GM12878 (cell line): ENCODE measurements at regions not wholly inside any gene's neighbourhood (a gene's known extent, or its start where the extent isn't known, plus 50 kb on each side); places are given as distances from the start of the nearest gene placed in this dataset.

Experiments
- ATAC-seq: fragments of 200-7000 bp; cut with Tn5 transposase; 3 replicates; pipeline ENCODE4 v1.9.1; 2020; ENCODE audit warnings: mild to moderate bottlenecking, moderate library complexity
- BruUV-seq: library from RNA; stranded (reverse); fragments of 400-500 nt; replicated peaks from 2 replicates; lab custom pipeline; 2021; lab: Mats Ljungman, UMichigan
- CTCF ChIA-PET: fragments of 300-600 bp; sonication (Branson Sonifier 250); formaldehyde crosslinking; extraction: SDS; loops from one replicate; lab custom pipeline; 2021; ENCODE audit warnings: inconsistent platforms; lab: Yijun Ruan, JAX
- POLR2A ChIA-PET: fragments of 350-600 bp; formaldehyde crosslinking; extraction: SDS; loops from one replicate; lab custom pipeline; 2021; ENCODE audit warnings: inconsistent platforms; lab: Charles Lee
- RAD21 ChIA-PET: fragments of 300-600 bp; sonication (Branson Sonifier 250); formaldehyde crosslinking; loops from one replicate; lab custom pipeline; 2023; ENCODE audit warnings: antibody characterized with exemption; ENCODE audit not compliant: unreplicated experiment; lab: Charles Lee
- SMC1A ChIA-PET: fragments of 300-600 bp; sonication (Branson Sonifier 250); formaldehyde crosslinking; loops from one replicate; lab custom pipeline; 2023; ENCODE audit not compliant: unreplicated experiment, uncharacterized antibody; lab: Charles Lee
- DNase-seq: peaks from one replicate; pipeline ENCODE4 v3.0.0-alpha.2; 2011; ENCODE audit warnings: low read depth, low spot score
- FAIRE-seq: peaks from 3 replicates; lab custom pipeline; 2011; peaks lifted over from hg19 to GRCh38; lab: Jason Lieb, UNC
- H2AFZ ChIP-seq: 2 replicates; pipeline ENCODE4 v1.6.0; 2011; ENCODE audit warnings: low read depth, low read length, control low read depth; ENCODE audit not compliant: control insufficient read depth
- H3K27ac ChIP-seq: 2 replicates; pipeline ENCODE4 v1.5.1; 2011; ENCODE audit warnings: control low read depth; ENCODE audit not compliant: control insufficient read depth, insufficient read depth
- H3K27me3 ChIP-seq, 2 experiments: replicated peaks in 1 of 2; 2 replicates each; pipeline versions ENCODE4 v1.6.0 to v1.6.1; 2011; ENCODE audit warnings: low read length in 1 of 2; ENCODE audit not compliant: control insufficient read depth in 2 of 2, insufficient read depth in 2 of 2
- H3K36me3 ChIP-seq, 2 experiments: 2 replicates each; pipeline ENCODE4 v1.5.1; 2011; ENCODE audit warnings: low read length in 1 of 2; ENCODE audit not compliant: control insufficient read depth in 2 of 2, insufficient read depth in 2 of 2
- H3K4me1 ChIP-seq: 2 replicates; pipeline ENCODE4 v1.6.1; 2011; ENCODE audit warnings: mild to moderate bottlenecking, low read length, moderate library complexity, mixed read lengths; ENCODE audit not compliant: control insufficient read depth, insufficient read depth
- H3K4me2 ChIP-seq: 2 replicates; pipeline ENCODE4 v1.6.0; 2011; ENCODE audit warnings: control low read depth; ENCODE audit not compliant: control insufficient read depth, insufficient read depth
- H3K4me3 ChIP-seq: fragments of 200-600 bp; sonication (generic); 2 replicates; pipeline ENCODE4 v1.5.1; 2016
- H3K79me2 ChIP-seq: 2 replicates; pipeline ENCODE4 v1.6.0; 2011; ENCODE audit warnings: low read length; ENCODE audit not compliant: control insufficient read depth, insufficient read depth
- H3K9ac ChIP-seq: 2 replicates; pipeline ENCODE4 v1.8.0; 2011; ENCODE audit warnings: low read length, control low read depth, mixed read lengths; ENCODE audit not compliant: control insufficient read depth, insufficient read depth
- H3K9me3 ChIP-seq: replicated peaks from 3 replicates; pipeline ENCODE4 v1.5.1; 2011; ENCODE audit warnings: mild to moderate bottlenecking, low read length; ENCODE audit not compliant: control insufficient read depth, insufficient read depth
- H4K20me1 ChIP-seq: 2 replicates; pipeline ENCODE4 v1.6.0; 2011; ENCODE audit not compliant: control insufficient read depth, insufficient read depth
- EED ChIP-seq: sonication (generic); IDR thresholded peaks from 2 replicates; pipeline ENCODE4 v1.6.1; 2016; ENCODE audit warnings: antibody characterized with exemption, low read depth
- TBL1XR1 ChIP-seq: IDR thresholded peaks from 2 replicates; pipeline ENCODE4 v1.6.1; 2012; ENCODE audit warnings: low read depth, low read length, improper control_type of control experiment
- WGBS: methylation state at CpG from one replicate; pipeline ENCODE4 v1.1.6; 2016; ENCODE audit warnings: low lambda C conversion rate; ENCODE audit not compliant: insufficient replicate concordance, insufficient coverage; ENCODE audit errors: missing lambda C conversion rate; 5-methylcytosine and 5-hydroxymethylcytosine counted together
- in situ Hi-C: fragments of 300-500 bp; cut with MboI; formaldehyde crosslinking; loops from 9 replicates; pipeline ENCODE4 v1.14.3; 2018; ENCODE audit warnings: mixed read lengths
- intact Hi-C: fragments of 100-400 bp; cut with micrococcal nuclease; formaldehyde crosslinking; loops from one replicate; pipeline ENCODE4 v1.14.2; 2022; ENCODE audit not compliant: unreplicated experiment

DNA sequence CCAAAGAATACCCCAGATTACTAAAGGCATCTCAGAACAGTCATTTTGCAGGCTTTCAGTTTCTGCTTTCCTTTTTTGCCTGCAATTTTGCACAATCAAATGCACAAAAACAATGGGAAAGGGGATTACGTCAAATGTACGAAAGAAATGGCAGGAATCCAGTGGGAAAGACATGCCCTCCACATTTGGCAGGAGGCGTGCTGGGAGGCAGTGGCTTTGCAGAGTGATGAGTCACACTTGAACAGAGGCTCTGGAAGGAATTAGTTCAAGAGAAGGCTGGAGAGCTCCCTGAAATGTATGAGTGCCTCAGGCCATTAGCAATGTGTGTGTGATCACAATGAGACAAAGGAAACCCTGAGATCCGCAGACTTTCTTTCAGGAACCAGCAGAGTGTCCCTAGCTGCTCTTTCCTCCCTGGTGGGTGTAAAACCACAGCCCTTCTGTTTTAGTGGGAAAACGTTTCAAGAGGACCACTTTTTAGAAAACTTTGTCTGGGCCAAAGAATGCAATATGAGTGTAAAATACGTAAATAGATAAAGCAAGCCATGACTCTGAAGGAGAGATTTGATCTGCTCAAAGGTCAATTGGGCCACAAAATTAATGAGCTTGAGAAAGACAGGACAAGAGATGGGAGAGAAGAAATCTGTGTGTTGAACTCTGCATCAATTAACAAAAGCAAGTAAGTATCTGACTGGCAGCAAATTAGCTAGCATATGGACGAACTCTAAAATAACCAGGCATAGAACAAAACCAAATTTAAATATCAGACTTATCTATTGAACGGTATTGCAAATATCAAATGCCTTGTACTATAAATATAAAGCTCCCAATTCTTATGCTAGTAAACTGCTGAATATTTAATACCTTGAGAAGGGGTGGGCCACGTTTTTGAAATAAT is 155.4 kb upstream of the PDE3A start:
- H3K27ac ChIP-seq: no peak overlapping the region
- peak; percentile 56 for ATAC-seq
- ChIA-PET CTCF (interaction anchor here (1.1 to 1.8 kb wide), 5 partner anchors 50 to 472 kb away, joined by 3 to 6 read pairs (median 3); no protein-coding TSS in a partner anchor), POLR2A (interaction anchor here (1.2 kb wide), 1 partner anchor 16 kb away, joined by 3 read pairs; no protein-coding TSS in a partner anchor)
- no peaks in the 10 kb centered on the region for H3K36me3 ChIP-seq
- no peak overlapping the region for H2AFZ ChIP-seq
- no peaks in the 10 kb centered on the region for H3K4me1 ChIP-seq
- in situ Hi-C loops (no loop called here), intact Hi-C loops (loop anchor here (5.0 kb wide), 1 partner anchor 71 kb away; no protein-coding TSS in a partner anchor)
- no peak overlapping the region for H3K4me2 ChIP-seq
- H3K9me3 ChIP-seq: no peaks in the 10 kb centered on the region
- no TSS peak for BruUV-seq
- no peak for FAIRE-seq
- no peaks in the 10 kb centered on the region for H3K79me2 ChIP-seq
- 23% methylated on average over 9 of the region's 9 CpGs for WGBS
- peak; percentile 51; the same call in 1 of the 2 replicates for TF ChIP-seq EED
- no peak for TF ChIP-seq TBL1XR1
- TF ChIP-seq, all 136 proteins: peak for 1
- ChIA-PET SMC1A (interaction anchor here (0.8 to 2.1 kb wide), 7 partner anchors 8 to 474 kb away, joined by 3 to 9 read pairs (median 5); no protein-coding TSS in a partner anchor), RAD21 (interaction anchor here (1.0 to 2.4 kb wide), 2 partner anchors 297 kb away, joined by 3 to 10 read pairs; no protein-coding TSS in a partner anchor)
- H3K4me3 ChIP-seq: no peak overlapping the region
- H4K20me1 ChIP-seq: no peaks in the 10 kb centered on the region
- DNase-seq: no peak
- H3K9ac ChIP-seq: no peak overlapping the region
- H3K27me3 ChIP-seq: no peaks in the 10 kb centered on the region
